ENCODE measurements at regions not wholly inside any gene's neighbourhood (a gene's known extent, or its start where the extent isn't known, plus 50 kb on each side); places are given as distances from the start of the nearest gene placed in this dataset.

- Histone ChIP-seq H3K4me3 (ENCODE audit: low read depth, low read length) (no peak overlapping the region), H3K27me3 (ENCODE audit: control insufficient read depth, insufficient read depth, low read length) (no peaks in the 10 kb centered on the region), H3K36me3 (ENCODE audit: control insufficient read depth, insufficient read depth, low read length) (no peaks in the 10 kb centered on the region)
- no peak for TF ChIP-seq CTCF (IDR thresholded peaks at IDR 0.05; ENCODE audit: insufficient read depth, low read length, poor library complexity, severe bottlenecking)
- DNase-seq (ENCODE audit: low read depth): no peak
Measured at GRCh38 chr3:193776626-193777358, 183.8 kb downstream of the OPA1 start.

GRCh38 chr3:193777524-193777923 lies 184.5 kb downstream of the OPA1 start:
- no peak for TF ChIP-seq CTCF (IDR thresholded peaks at IDR 0.05; ENCODE audit: insufficient read depth, low read length, poor library complexity, severe bottlenecking)
- no peaks in the 10 kb centered on the region for H3K36me3 ChIP-seq (ENCODE audit: control insufficient read depth, insufficient read depth, low read length)
- H3K4me3 ChIP-seq (ENCODE audit: low read depth, low read length): no peak overlapping the region
- no peak for DNase-seq (ENCODE audit: low read depth)
- H3K27me3 ChIP-seq (ENCODE audit: control insufficient read depth, insufficient read depth, low read length): no peaks in the 10 kb centered on the region

- no peak for DNase-seq (ENCODE audit: low read depth)
- Histone ChIP-seq H3K36me3 (ENCODE audit: control insufficient read depth, insufficient read depth, low read length) (no peaks in the 10 kb centered on the region), H3K4me3 (ENCODE audit: low read depth, low read length) (no peak overlapping the region), H3K27me3 (ENCODE audit: control insufficient read depth, insufficient read depth, low read length) (no peaks in the 10 kb centered on the region)
- no peak for TF ChIP-seq CTCF (IDR thresholded peaks at IDR 0.05; ENCODE audit: insufficient read depth, low read length, poor library complexity, severe bottlenecking)
Measured at GRCh38 chr3:193778676-193779075, 185.7 kb downstream of the OPA1 start.

GRCh38 chr3:193779933-193780332 lies 186.9 kb downstream of the OPA1 start:
- H3K27me3 ChIP-seq (ENCODE audit: control insufficient read depth, insufficient read depth, low read length): no peaks in the 10 kb centered on the region
- no peaks in the 10 kb centered on the region for H3K36me3 ChIP-seq (ENCODE audit: control insufficient read depth, insufficient read depth, low read length)
- no peak for TF ChIP-seq CTCF (IDR thresholded peaks at IDR 0.05; ENCODE audit: insufficient read depth, low read length, poor library complexity, severe bottlenecking)
- H3K4me3 ChIP-seq (ENCODE audit: low read depth, low read length): no peak overlapping the region
- no peak for DNase-seq (ENCODE audit: low read depth)

GRCh38 chr3:193780397-193780796 lies 187.4 kb downstream of the OPA1 start:
- no peak for TF ChIP-seq CTCF (IDR thresholded peaks at IDR 0.05; ENCODE audit: insufficient read depth, low read length, poor library complexity, severe bottlenecking)
- no peak for DNase-seq (ENCODE audit: low read depth)
- no peaks in the 10 kb centered on the region for H3K36me3 ChIP-seq (ENCODE audit: control insufficient read depth, insufficient read depth, low read length)
- H3K4me3 ChIP-seq (ENCODE audit: low read depth, low read length): no peak overlapping the region
- no peaks in the 10 kb centered on the region for H3K27me3 ChIP-seq (ENCODE audit: control insufficient read depth, insufficient read depth, low read length)
